HuH-7 (cell line): ENCODE measurements at regions not wholly inside any gene's neighbourhood (a gene's known extent, or its start where the extent isn't known, plus 50 kb on each side); places are given as distances from the start of the nearest gene placed in this dataset.
"Not testable (repeated sequence)": the region's sequence is repeated elsewhere in the genome, so short reads cannot be mapped to it uniquely, and the experiment has no call there.

ENCODE experiments used
- DNase-seq: peaks from one replicate; pipeline ENCODE4 v3.0.0; 2011; ENCODE audit warnings: low spot score

DNA sequence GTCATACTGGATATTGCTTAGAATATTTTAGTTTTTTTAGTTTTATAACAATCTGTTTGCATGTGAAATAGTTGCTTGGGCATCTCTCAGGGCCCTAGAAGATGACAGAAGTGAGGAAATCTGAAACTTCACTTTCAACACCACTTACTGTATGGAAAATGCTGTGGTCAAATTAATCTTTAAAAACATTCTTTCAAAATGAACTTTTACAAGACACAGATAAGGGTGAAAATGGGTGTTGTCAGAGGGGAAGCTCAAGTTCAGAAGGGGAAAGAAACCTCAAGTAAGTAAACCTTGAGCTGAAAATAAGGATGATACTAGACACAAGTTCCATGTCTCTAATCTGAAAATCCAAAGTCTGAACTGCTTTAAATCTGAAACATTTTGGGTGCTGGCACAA, 1840.1 kb upstream of the RAG2 start:
- no peak for DNase-seq

DNA sequence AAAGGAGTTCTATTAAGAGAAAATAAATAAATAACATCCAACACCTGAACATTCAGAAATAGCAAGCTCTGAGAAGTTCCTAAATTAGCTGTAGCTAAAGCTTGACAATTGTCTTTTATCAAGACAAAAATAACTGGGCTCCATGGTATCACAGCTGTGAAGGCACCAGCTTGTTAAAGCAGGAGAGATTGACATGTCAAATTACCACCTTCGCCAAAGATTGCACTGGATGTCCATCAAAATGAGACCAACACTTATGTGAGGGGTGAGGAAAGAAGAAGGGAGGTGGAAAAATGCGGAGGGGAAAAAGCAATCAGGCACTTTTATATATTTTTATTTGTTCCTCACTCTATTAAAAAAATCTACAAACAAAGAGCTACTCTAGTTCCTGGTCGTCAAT, 1827.5 kb upstream of the RAG2 start:
- no peak for DNase-seq

DNA sequence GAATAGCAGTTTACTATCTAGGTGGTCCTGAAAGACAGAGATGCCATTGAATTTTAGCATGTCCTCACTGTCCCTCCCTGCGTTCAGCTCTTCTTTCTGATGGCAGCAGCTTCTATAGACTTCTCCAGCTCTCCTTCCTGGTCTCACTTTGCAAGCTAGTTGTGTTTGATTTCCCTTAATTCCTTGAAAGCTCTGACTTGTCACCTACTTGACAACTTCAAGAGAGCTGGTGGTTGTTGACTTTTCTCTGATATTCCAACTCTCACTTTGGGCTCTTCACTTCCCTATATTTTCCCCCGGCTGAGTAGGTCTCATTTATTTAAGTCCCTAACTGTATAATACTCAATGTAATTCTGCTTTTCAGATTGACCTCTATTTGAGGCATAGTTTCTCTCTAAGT, 1825.0 kb upstream of the RAG2 start:
- DNase-seq: no peak

DNA sequence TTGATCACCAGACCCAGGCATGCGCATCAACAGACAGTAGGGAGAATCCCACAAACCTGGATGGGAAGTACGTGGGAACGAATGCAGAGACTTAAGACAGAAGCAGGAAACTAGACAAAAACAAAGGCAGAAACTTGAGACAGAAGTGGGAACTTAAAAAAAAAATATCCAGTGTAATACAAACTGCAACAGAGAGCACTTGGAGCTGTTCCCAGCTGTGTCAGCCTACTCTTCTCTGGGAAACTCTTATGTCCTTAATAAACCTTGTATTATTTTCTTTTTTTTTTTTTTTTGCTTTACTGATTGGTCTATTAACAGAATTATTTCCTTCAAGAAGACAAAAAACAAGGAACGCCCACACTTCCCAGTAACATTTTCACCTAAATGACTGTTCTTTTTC, 1818.1 kb upstream of the RAG2 start:
- no peak for DNase-seq

DNA sequence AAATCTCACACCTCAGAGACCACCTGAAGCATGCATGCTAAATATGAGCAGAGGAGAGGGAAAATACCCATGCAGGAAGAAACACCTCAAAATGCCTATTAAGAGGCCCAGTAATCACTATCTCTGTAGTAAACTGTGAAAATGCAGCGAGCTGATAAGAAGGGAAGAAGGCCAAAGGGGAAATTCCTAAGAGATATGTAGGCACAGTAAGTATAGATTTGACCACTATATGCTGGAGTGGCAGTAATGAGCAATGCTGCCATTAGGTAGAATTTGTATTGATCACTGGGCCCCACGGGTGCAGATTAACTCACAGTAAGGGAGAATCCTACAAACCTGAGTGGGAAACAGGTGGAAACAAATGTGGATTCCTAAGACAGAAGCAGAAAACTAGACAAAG, 1813.1 kb upstream of the RAG2 start:
- no peak for DNase-seq

DNA sequence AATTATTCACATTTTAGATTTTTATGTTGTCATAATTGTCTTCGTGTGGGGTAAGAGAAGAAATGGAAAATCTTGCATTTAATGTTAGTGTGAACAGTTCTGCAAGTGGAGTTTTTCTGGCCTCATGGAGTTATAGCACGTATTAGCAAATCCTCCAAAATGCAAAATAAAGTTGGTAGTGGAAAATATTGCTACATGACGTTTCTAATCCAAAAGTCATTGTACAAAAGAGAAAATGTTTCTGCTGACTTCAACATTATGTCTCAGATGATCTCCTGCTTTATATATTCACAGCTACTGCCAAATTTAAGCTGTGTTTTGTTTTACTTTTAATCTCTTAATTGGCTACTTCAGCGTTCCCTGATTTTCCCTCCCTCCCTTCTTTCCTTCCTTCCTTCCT, 1804.0 kb upstream of the RAG2 start:
- DNase-seq: no peak

DNA sequence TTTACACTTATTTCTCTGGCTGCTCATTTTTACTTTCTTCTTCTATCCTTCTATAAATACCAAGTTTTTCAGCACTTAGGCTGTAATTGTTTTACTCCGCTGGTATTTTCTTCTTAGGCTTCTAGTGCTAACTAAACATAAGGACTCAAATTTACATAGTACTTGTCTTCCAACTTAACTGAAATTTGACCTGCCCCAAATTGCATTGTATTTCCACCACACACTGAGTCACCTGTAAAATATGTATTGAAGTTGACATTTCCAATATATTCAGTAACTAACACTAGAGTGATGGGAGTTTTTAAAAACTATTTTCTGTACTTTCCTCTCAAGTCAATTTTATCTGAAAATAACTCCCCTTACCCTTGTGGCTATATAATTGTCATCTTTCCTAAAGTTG, 1794.1 kb upstream of the RAG2 start:
- DNase-seq: no peak

DNA sequence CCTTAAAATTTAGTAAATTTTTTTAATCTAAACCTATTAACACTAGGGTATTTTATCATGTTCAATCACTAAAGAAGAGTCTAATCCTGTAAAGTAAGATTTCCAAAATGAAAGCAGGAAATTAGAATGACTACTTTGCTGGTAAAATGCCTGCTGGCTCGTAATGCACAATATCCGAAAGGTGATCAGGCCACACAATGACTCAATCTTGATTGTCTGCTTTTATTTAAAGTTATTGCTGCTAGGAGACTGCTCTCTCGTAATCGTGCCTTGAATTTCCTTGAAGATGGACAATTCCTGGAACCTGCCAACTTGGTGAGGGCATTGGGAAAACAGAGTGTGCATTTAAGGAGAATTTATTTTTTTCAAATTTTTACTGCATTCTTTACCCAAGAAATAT, 1786.5 kb upstream of the RAG2 start:
- no peak for DNase-seq

DNA sequence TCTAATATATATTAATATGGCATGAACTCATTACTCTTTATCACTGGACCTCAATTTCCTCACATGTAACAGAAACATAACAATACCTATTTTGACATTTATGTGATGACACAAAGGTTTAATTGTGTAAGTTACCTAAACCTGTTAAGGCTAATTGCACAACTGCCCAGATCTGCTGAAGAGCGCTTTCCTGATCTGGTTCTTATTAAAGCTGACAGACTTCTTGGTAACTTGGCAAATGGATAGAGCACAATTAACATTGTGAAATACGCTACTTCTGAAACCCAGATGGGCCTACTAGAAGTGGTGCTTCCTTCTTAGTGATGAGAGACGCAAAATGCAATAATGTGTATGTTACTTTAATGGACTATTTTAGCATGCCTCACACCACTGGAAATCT, 1767.2 kb upstream of the RAG2 start:
- no peak for DNase-seq

DNA sequence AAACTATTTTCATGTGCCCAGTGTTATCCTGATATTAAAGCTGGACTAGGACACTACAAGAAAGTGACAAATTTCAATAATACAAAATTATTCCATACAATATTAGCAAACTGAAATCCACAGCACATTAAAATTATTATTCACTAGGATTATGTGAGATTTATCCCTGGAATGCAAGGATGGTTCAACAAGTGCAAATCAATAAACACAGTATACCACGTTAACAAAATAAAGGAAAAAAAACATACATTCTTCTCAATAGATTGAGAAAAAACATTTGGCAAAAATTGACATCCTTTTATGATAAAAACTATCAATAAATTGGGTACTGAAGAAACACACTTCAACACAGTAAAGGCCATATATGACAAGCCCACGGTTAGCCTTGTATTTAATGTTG, 1758.2 kb upstream of the RAG2 start:
- no peak for DNase-seq

DNA sequence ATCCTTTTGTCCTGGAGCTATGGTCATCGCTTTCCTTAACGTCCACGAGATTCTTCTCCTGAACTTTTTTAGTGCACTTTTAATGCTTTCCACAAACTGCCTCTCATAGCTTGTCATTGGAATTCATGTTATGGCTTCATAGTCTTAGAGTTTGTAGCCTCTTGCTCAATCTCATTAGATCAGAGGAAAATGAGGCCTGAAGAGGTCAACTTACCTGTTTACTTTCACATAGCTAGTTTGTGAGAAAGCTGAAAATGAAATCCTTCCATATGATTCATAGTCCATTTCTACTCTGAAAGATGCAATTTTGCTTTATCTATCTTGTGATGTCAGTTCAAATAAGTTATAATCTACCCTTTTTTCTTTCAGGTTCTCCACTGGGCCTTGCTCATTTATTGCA, 1747.2 kb upstream of the RAG2 start:
- DNase-seq: no peak

DNA sequence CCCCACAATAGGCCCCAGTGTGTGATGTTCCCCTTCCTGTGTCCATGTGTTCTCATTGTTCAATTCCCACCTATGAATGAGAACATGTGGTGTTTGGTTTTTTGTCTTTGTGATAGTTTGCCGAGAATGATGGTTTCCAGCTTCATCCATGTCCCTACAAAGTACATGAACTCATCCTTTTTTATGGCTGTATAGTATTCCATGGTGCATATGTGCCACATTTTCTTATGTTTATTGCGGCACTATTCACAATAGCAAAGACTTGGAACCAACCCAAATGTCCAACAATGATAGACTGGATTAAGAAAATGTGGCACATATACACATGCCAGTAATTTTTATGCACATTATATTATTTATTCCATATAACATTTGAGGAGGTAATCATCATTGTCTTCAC, 1743.6 kb upstream of the RAG2 start:
- not testable (repeated sequence) for DNase-seq

DNA sequence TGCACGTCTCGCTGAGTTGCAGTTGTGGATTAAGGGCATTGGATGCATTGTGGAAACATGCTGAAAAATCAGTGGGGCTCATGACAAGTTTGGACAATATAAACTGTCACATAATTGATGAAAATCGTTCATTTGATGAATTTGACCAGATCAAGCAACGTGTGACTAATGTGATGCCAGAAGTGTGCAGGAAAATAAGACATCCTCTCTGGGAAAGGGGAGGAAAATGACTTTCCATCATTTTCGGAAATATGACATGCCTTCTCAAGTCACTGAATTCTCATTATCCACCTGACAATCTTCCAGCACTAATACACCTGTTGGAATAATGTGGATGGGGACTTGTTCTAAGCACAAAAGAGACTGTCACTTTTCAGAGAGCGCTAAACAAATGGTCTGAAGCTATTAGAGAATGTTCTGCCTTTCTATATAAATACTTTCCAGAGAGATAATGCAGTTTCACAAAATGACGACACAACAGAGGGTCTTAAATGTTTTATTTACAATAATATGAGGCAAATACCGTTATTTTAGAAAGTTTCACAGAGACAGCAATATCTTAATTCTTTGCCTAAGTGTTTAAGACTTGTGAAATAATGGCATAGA, 1741.9 kb upstream of the RAG2 start:
- DNase-seq: no peak

DNA sequence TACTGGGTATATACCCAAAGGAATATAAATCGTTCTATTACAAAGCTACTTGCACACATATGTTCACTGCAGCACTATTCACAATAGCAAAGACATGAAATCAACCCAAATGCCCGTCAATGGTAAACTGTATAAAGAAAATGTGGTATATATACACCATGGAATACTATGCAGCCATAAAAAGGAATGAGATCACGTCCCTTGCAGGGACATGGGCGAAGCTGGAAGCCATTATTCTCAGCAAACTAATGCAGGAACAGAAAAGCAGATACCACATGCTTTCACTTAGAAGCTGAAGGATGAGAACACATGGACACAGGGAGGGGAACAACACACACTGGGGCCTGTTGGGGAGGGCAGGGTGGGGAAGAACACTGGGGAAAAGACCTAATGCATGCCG, 1740.0 kb upstream of the RAG2 start:
- DNase-seq: not testable (repeated sequence)

DNA sequence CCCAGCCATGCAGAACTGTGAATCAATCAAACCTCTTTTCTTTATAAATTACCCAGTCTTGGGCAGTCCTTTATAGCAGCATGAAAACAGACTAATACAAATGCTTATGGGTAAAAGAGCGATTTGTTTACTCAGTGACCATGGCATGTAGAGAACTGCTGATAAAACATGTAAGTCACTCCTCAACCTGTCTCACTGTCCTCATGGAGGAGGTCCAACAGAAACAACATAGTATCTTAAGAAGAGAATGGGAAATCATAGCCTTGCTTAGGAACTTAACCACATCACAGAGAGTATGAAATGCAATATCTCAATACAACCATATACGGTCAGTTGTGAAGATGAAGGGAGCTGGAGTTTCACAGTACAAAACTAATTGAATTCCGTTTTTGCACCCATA, 1734.0 kb upstream of the RAG2 start:
- no peak for DNase-seq

DNA sequence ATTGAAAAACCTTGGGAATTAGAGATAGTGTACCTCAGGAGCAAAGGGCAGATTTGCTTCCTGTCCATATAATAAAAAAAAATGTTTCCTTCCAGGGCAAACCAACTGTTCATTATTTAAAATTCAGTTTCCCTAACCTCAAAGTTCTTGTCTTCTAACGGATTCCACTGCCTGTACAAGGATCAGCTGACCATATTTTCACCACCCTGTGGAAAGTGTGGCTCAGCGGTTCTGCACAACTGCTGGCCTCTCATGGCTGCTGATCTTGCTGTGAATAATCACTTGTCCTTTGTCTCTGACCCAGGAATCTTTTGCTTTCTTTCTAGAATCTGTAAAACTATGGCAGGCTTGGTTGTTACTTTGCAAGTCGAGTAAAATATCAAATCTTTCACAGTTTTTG, 1732.5 kb upstream of the RAG2 start:
- no peak for DNase-seq

DNA sequence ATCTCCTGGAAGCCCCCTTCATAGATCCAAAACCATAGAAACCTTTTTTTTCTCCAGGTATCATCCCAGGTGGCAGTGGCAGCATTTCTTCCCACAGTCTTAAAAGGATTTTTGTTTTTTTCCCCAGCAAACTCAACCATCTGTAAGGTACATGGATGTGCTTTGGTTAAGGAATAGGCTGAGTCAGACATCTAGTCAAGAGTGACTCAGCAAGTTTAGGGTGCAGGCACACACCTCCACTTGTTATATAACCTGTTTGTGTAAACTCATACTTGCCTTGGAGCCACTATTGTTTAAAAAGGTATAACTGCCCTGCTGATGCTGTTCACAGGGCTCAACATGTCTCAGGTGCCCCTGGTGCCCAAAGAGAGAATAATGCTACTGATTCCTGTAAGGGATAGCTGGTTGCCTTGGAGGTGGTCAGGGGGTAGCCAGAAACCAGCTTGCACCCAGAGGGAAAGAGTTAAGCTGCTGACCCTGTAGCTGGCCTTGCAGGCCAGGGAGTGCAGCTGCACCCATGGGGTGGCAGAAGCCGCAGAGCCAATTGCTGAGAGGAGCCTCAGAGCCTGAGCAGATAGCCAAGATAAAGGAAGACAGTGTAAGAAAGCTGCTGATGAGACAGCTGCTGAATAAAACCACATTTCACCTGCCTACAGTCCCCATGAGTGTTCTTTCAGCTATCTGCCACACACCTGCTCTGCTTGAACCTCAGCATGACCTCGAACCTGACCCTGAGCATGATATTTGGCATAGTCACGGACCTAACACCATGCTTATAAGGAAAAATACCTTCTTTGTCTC, 1726.1 kb upstream of the RAG2 start:
- DNase-seq: no peak

DNA sequence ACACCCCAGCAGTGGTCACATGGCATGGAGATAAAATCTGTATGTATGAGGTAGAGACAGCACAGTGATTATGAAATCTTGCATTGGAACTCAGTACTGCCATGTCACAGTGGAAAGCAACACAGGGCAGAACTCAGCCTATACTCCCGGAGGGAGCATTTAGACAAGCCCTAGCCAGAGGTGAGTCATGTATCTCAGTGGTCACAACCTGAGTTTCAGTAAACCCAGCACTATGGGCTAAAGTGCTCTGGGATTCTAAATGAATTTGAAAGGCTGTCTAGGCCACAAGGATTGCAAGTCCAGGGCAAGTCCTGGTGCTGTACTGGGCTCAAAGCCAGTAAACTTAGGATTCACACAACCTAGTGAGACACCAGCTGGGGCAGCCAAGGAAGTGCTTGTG, 1717.1 kb upstream of the RAG2 start:
- no peak for DNase-seq

DNA sequence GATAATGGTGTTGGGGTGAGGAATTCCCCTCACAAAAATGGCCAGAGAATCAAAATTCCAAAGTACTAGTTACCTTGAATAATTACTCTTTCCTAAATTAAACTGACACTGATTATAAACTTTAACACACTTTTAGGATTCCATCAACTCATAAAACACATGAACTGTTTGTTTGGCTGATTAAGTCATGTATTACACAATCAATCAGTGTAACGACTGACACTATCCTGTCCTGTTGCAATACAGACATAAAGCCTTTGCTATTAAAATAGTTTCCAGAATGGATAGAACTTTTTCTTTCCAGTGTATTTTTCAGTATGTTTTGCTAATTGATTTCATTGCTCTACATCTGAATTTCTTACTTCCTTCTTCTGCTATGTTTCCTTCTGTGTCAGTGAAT, 1709.4 kb upstream of the RAG2 start:
- DNase-seq: no peak

DNA sequence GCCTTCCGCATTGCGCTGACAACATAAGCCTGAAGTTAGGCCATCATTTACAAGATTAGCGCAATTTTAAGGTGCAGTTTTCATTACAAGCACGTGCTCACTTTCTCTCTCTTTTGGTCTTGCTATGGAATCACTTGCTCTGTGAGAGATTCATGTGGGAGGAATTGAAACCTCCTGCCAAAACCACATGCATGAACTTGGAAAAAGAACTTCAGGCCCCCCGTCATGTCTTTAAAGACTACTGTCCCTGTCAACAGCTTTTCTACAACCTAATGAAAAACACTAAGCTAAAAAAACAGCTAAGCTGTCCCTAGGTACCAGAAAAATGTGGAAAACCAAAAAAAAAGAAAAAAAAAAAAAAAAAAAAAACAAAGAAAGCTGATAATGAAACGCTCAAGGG, 1707.6 kb upstream of the RAG2 start:
- DNase-seq: no peak

DNA sequence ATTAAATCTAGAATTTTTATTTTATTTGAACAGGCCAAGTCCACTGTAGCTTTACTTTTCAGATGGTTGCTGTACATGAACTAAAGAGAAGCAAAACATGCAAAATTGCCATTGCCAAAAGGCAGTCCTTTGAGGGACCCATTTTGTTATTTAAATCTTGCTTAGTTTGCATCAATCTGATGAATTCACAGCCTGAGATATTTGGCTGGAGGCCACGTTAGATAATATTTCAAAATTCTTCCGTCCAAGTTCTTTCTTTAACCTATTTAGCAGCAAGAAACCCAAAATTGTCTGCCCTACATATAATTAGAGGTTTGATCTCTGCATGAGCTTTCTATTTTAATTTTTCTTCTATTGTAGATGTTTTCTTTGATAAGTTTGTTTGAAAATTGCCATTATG, 1706.9 kb upstream of the RAG2 start:
- no peak for DNase-seq

DNA sequence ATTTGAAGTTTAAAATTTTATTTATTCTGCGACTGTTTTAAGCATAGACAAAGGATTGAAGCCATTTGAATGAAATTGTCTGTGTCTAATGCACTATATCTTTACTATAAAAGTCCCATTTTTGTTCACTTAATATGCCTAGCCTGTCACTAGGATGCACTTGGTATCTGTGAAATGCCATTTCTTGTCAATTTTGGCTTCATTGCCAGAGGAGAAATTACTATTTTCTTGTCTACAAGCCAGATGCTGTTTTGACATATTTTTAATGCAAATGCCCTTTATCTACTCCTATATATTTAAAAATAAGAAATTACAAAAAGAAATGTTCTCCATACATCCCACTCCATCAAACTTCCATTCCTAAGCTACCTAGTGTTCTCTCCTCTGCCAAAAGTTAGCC, 1704.5 kb upstream of the RAG2 start:
- DNase-seq: no peak

DNA sequence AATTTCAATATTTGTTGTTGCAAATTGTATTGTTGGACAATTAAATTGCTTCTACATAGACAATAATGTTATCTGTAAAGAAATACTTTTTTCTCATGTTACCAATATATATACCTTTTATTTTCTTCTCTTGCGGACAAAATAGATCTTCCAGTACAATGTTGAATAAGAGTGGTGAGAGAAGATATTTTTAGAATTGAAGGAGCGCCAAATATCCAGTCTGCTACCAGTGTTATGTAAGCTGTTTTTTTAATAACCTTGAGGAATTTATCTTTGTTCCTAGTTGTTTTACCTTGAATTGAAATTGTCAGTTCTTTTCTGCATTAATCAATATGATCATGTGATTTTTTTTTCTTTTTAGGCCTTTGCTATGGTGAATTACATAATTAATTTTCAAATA, 1702.5 kb upstream of the RAG2 start:
- DNase-seq: no peak

DNA sequence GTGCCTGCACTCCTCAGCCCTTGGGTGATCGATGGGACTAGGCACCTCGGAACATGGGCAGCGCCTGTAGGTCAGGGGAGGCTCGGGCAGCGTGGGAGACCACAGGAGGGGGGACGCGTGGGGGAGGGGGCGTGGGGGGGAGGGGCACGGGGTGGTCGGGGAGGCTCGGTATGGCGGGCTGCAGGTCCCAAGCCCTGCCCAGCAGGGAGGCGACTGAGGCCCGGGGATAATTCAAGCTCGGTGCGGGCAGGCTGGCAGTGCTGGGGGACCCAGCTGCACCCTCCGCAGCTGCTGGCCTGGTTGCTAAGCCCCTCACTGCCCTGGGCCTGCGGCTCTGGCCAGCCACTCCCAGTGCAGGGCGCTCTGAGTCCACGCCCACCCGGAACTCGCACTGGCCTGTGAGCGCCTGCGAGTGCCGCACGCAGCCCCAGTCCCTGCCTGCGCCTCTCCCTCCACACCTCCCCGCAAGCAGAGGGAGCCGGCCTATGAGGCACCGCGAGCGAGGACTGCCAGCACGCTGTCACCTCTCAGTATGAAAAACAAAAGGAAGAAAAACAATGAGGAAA, 1698.3 kb upstream of the RAG2 start:
- no peak for DNase-seq
